ENCODE measurements at regions not wholly inside any gene's neighbourhood (a gene's known extent, or its start where the extent isn't known, plus 50 kb on each side); places are given as distances from the start of the nearest gene placed in this dataset.

GRCh38 chr10:31081937-31082840, 50.5 kb upstream of the ZNF438 start:
- no peak for DNase-seq (ENCODE audit: low spot score)

GRCh38 chr10:31083765-31084184, 52.1 kb upstream of the ZNF438 start:
- DNase-seq (ENCODE audit: low spot score): no peak

GRCh38 chr10:31087011-31087410, 55.3 kb upstream of the ZNF438 start:
- DNase-seq (ENCODE audit: low spot score): no peak

GRCh38 chr10:31087851-31088250, 56.2 kb upstream of the ZNF438 start:
- DNase-seq (ENCODE audit: low spot score): no peak

- no peak for DNase-seq (ENCODE audit: low spot score)
These were observed 59.4 kb upstream of the ZNF438 start for GRCh38 chr10:31090894-31091607.

GRCh38 chr10:31095677-31096560, 64.3 kb upstream of the ZNF438 start:
- DNase-seq (ENCODE audit: low spot score): no peak

- no peak for DNase-seq (ENCODE audit: low spot score)
These were observed 66.4 kb upstream of the ZNF438 start for GRCh38 chr10:31098046-31098445.

GRCh38 chr10:31099094-31099493, 67.4 kb upstream of the ZNF438 start:
- DNase-seq (ENCODE audit: low spot score): no peak

GRCh38 chr10:31099664-31100063, 68.0 kb upstream of the ZNF438 start:
- DNase-seq (ENCODE audit: low spot score): no peak

GRCh38 chr10:31100115-31100601, 68.5 kb upstream of the ZNF438 start:
- no peak for DNase-seq (ENCODE audit: low spot score)

GRCh38 chr10:31100662-31101061, 69.0 kb upstream of the ZNF438 start:
- DNase-seq (ENCODE audit: low spot score): no peak

- peak; percentile 56 for DNase-seq (ENCODE audit: low spot score)
These were observed 69.5 kb upstream of the ZNF438 start for GRCh38 chr10:31101123-31101522.

GRCh38 chr10:31102421-31102820, 70.8 kb upstream of the ZNF438 start:
- no peak for DNase-seq (ENCODE audit: low spot score)

GRCh38 chr10:31103112-31103511, 71.4 kb upstream of the ZNF438 start:
- DNase-seq (ENCODE audit: low spot score): no peak

- no peak for DNase-seq (ENCODE audit: low spot score)
These were observed 81.3 kb upstream of the ZNF438 start for GRCh38 chr10:31112961-31113360.

- DNase-seq (ENCODE audit: low spot score): no peak
These were observed 84.6 kb upstream of the ZNF438 start for GRCh38 chr10:31116226-31116625.

- DNase-seq (ENCODE audit: low spot score): no peak
These were observed 86.9 kb upstream of the ZNF438 start for GRCh38 chr10:31118556-31118955.

GRCh38 chr10:31120392-31120791, 88.7 kb upstream of the ZNF438 start:
- no peak for DNase-seq (ENCODE audit: low spot score)

- no peak for DNase-seq (ENCODE audit: low spot score)
These were observed 89.5 kb upstream of the ZNF438 start for GRCh38 chr10:31120961-31121685.

- DNase-seq (ENCODE audit: low spot score): no peak
These were observed 90.3 kb upstream of the ZNF438 start for GRCh38 chr10:31121757-31122577.

GRCh38 chr10:31123946-31124345, 92.3 kb upstream of the ZNF438 start:
- no peak for DNase-seq (ENCODE audit: low spot score)
